Caco-2 (cell line): ENCODE measurements at regions not wholly inside any gene's neighbourhood (a gene's known extent, or its start where the extent isn't known, plus 50 kb on each side); places are given as distances from the start of the nearest gene placed in this dataset.

Experiments
- BruUV-seq: library from RNA; stranded (reverse); fragments of 400-500 nt; replicated peaks from 2 replicates; lab custom pipeline; 2021; lab: Mats Ljungman, UMichigan
- CTCF ChIA-PET: fragments of 300-600 bp; sonication (Branson Sonifier 250); formaldehyde crosslinking; loops from one replicate; lab custom pipeline; 2022; ENCODE audit warnings: antibody characterized with exemption; lab: Charles Lee
- POLR2A ChIA-PET: fragments of 300-600 bp; sonication (Branson Sonifier 250); formaldehyde crosslinking; loops from one replicate; lab custom pipeline; 2022; ENCODE audit warnings: antibody characterized with exemption; lab: Charles Lee
- DNase-seq, 2 experiments: peaks; one replicate each; pipeline versions ENCODE4 v3.0.0 to v3.0.0-alpha.2; 2020 to 2022
- H3K27me3 ChIP-seq: replicated peaks from 2 replicates; pipeline ENCODE4 v1.6.0; 2011; ENCODE audit warnings: low read length; ENCODE audit not compliant: control insufficient read depth, insufficient read depth
- H3K36me3 ChIP-seq: 2 replicates; pipeline ENCODE4 v1.5.1; 2011; ENCODE audit warnings: low read length; ENCODE audit not compliant: control insufficient read depth, insufficient read depth
- H3K4me1 ChIP-seq: fragments of 250-450 bp; sonication (Bioruptor Pico); 2 replicates; pipeline ENCODE4 v1.5.1; 2020; ENCODE audit warnings: mild to moderate bottlenecking
- H3K4me3 ChIP-seq: 2 replicates; pipeline ENCODE4 v1.5.1; 2011; ENCODE audit warnings: low read depth, mild to moderate bottlenecking, control low read depth, low read length
- H3K9me3 ChIP-seq: fragments of 250-450 bp; sonication (Bioruptor Pico); 2 replicates; pipeline ENCODE4 v1.5.1; 2020; ENCODE audit warnings: mild to moderate bottlenecking, moderate library complexity
- H3K27ac Mint-ChIP-seq: one replicate; pipeline ENCODE4 v1.8.0; 2022; ENCODE audit warnings: mixed read lengths; ENCODE audit not compliant: unreplicated experiment
- H3K27me3 Mint-ChIP-seq: one replicate; pipeline ENCODE4 v1.8.0; 2022; ENCODE audit warnings: mixed read lengths; ENCODE audit not compliant: insufficient read depth, unreplicated experiment
- H3K36me3 Mint-ChIP-seq: one replicate; pipeline ENCODE4 v1.8.0; 2022; ENCODE audit warnings: mild to moderate bottlenecking, mixed read lengths; ENCODE audit not compliant: insufficient read depth, unreplicated experiment
- H3K4me1 Mint-ChIP-seq: one replicate; pipeline ENCODE4 v1.8.0; 2022; ENCODE audit warnings: low read depth, mixed read lengths; ENCODE audit not compliant: unreplicated experiment
- H3K4me3 Mint-ChIP-seq: one replicate; pipeline ENCODE4 v1.8.0; 2022; ENCODE audit warnings: mild to moderate bottlenecking, moderate library complexity, mixed read lengths; ENCODE audit not compliant: unreplicated experiment
- H3K9me3 Mint-ChIP-seq: one replicate; pipeline ENCODE4 v1.8.0; 2022; ENCODE audit warnings: mixed read lengths; ENCODE audit not compliant: unreplicated experiment
- intact Hi-C: fragments of 100-400 bp; cut with micrococcal nuclease; formaldehyde crosslinking; loops from one replicate; pipeline ENCODE4 v1.10.0; 2022; ENCODE audit not compliant: unreplicated experiment
- TF ChIP-seq, protein P1 (sequence below), 2 experiments: fragments of 200-600 bp in 1 of 2; IDR thresholded peaks; 1 replicate in 1 of 2; 2 replicates in 1 of 2; pipeline versions ENCODE4 v1.5.1 to v1.8.0; 2011 to 2022; ENCODE audit warnings: antibody characterized with exemption in 1 of 2, control low read depth in 1 of 2, inconsistent platforms in 1 of 2, low read depth in 1 of 2, low read length in 1 of 2, mild to moderate bottlenecking in 1 of 2, moderate library complexity in 1 of 2; ENCODE audit not compliant: insufficient read depth in 1 of 2, severe bottlenecking in 1 of 2, unreplicated experiment in 1 of 2

DNA sequence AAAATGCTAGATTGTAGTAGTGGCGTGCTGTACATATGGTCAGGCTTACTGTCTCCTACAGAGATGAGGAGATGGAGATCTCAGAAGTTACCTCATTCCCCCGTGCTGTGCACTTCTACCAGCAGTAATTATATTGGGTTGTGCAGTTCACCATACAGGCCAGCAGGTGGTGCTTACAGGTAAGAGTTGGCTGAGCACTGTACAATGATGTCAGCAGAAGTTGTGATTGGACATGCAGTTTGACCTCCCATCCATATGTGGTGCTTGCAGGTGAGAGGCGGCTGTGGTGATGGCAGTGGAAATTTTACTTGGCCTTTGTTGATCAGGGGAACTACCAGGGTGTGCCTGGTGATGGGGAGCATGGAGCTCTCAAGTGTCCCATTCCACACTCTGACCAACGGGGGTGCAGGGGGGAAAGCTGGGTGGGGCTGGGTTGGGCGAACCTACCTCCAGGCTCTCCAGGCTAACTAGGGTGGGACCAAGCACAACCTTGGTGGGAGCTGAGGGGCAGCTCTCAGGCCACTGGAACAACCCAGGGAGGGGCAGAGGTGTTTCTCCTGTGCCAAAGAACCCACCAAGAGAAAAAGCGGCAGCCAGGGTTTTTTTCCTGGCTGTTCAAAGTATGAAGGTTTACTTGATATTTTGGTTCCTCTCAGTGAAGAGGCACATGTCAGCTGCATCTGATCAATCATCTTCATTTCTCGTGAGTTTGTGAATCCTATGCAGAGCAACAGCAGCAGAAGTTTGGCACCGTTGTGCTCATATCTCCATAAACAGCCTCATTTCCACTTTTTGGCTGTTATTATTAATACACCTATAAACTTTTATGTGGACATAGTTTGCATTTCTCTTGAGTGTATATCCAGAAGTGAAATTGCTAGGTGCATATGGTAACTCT is 73.8 kb upstream of the FREM3 start:
- no peaks in the 10 kb centered on the region for H3K9me3 Mint-ChIP-seq

DNA sequence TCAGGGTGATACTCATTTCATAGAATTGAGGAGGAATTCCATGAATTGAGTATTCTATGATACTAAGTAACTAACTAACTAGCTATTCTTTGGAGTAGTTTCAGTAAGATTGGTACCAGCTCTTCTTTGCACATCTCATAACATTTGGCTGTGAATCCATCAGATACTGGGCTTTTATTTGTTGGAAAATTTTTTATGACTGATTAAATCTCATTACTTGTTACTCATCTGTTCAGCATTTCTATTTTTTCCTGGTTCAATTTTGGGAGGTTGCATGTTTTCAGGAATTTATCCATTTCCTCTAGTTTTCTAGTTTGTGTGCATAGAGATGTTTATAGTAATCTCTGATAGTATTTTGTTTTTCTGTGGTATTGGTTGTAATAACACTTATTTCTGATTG is 70.8 kb upstream of the FREM3 start:
- Mint-ChIP-seq H3K4me1 (no peaks in the 10 kb centered on the region), H3K27me3 (peaks cover 3% of the 10 kb centered on the region), H3K9me3 (no peaks in the 10 kb centered on the region), H3K27ac (no peak overlapping the region), H3K4me3 (no peak overlapping the region), H3K36me3 (no peaks in the 10 kb centered on the region)
- TF ChIP-seq, protein P1, sequence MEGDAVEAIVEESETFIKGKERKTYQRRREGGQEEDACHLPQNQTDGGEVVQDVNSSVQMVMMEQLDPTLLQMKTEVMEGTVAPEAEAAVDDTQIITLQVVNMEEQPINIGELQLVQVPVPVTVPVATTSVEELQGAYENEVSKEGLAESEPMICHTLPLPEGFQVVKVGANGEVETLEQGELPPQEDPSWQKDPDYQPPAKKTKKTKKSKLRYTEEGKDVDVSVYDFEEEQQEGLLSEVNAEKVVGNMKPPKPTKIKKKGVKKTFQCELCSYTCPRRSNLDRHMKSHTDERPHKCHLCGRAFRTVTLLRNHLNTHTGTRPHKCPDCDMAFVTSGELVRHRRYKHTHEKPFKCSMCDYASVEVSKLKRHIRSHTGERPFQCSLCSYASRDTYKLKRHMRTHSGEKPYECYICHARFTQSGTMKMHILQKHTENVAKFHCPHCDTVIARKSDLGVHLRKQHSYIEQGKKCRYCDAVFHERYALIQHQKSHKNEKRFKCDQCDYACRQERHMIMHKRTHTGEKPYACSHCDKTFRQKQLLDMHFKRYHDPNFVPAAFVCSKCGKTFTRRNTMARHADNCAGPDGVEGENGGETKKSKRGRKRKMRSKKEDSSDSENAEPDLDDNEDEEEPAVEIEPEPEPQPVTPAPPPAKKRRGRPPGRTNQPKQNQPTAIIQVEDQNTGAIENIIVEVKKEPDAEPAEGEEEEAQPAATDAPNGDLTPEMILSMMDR (IDR thresholded peaks at IDR 0.05; ENCODE audit: insufficient read depth in 1 of 2, low read depth in 1 of 2, low read length in 1 of 2, severe bottlenecking in 1 of 2, unreplicated experiment in 1 of 2) = no peak
- H3K27me3 ChIP-seq = no peaks in the 10 kb centered on the region
- no peaks in the 10 kb centered on the region for H3K9me3 ChIP-seq
- no TSS peak for BruUV-seq
- no peaks in the 10 kb centered on the region for H3K4me1 ChIP-seq
- CTCF ChIA-PET = no interaction called here
- POLR2A ChIA-PET = no interaction called here
- DNase-seq = no peak
- no peaks in the 10 kb centered on the region for H3K36me3 ChIP-seq
- intact Hi-C loops = no loop called here
- H3K4me3 ChIP-seq = no peak overlapping the region

More for the DNA sequence above, 73.8 kb upstream of the FREM3 start:
- H3K27ac Mint-ChIP-seq = no peak overlapping the region
- Histone ChIP-seq H3K27me3 (no peaks in the 10 kb centered on the region), H3K4me3 (no peak overlapping the region), H3K36me3 (no peaks in the 10 kb centered on the region), H3K4me1 (no peaks in the 10 kb centered on the region), H3K9me3 (no peaks in the 10 kb centered on the region)
- no peaks in the 10 kb centered on the region for H3K4me1 Mint-ChIP-seq
- H3K4me3 Mint-ChIP-seq = no peak overlapping the region
- CTCF ChIA-PET = interaction anchor here (2.0 kb wide), 1 partner anchor 206 kb away, joined by 5 read pairs; no protein-coding TSS in a partner anchor
- no TSS peak for BruUV-seq
- H3K27me3 Mint-ChIP-seq = peaks cover 6% of the 10 kb centered on the region
- H3K36me3 Mint-ChIP-seq = no peaks in the 10 kb centered on the region
- POLR2A ChIA-PET = no interaction called here
- peak; percentile 66 to 71 for DNase-seq
- intact Hi-C loops = loop anchor here (1.0 to 2.0 kb wide), 4 partner anchors 134 to 369 kb away; no protein-coding TSS in a partner anchor
- TF ChIP-seq, protein P1 (IDR thresholded peaks at IDR 0.05; ENCODE audit: insufficient read depth in 1 of 2, low read depth in 1 of 2, low read length in 1 of 2, severe bottlenecking in 1 of 2, unreplicated experiment in 1 of 2) = peak; percentile 70 to 76

DNA sequence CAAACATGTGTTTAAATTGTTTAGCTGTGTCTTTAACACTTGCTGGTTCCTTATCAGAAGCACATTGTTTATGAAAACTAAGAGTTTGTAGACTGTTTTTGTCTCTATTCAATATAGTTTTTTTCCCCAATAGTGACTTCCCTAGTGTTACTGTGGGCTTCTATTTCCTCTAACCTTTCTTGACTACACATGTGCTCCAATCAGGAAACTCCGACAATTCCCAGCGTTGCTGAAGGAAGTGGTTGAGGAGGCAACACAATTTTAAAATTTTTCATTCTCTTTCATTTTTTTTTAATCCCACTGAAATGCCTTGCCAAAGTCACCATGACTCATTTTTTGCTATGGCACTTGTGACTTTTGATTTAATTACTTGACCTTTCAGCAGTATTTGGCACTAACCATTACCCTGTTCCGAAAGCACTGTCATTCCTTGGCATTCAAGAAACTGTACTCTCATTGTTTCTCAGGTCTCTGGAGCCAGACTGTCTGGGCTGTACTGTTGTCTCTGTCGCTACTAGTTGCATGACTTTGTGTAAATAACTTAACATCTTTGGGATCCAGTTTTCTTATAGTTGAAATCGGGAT is 67.6 kb upstream of the FREM3 start:
- peaks cover 5% of the 10 kb centered on the region for H3K27me3 Mint-ChIP-seq
- H3K9me3 Mint-ChIP-seq = no peaks in the 10 kb centered on the region
- H3K36me3 Mint-ChIP-seq = no peaks in the 10 kb centered on the region
- no peaks in the 10 kb centered on the region for H3K4me1 Mint-ChIP-seq
- intact Hi-C loops = no loop called here
- ChIA-PET POLR2A (no interaction called here), CTCF (interaction anchor here (0.6 kb wide), 1 partner anchor 209 kb away, joined by 3 read pairs; no protein-coding TSS in a partner anchor)
- no TSS peak for BruUV-seq
- no peak overlapping the region for H3K27ac Mint-ChIP-seq
- no peak for DNase-seq
- Histone ChIP-seq H3K9me3 (no peaks in the 10 kb centered on the region), H3K36me3 (no peaks in the 10 kb centered on the region), H3K4me1 (no peaks in the 10 kb centered on the region), H3K27me3 (no peaks in the 10 kb centered on the region), H3K4me3 (no peak overlapping the region)
- H3K4me3 Mint-ChIP-seq = no peak overlapping the region
- TF ChIP-seq, protein P1 (IDR thresholded peaks at IDR 0.05; ENCODE audit: insufficient read depth in 1 of 2, low read depth in 1 of 2, low read length in 1 of 2, severe bottlenecking in 1 of 2, unreplicated experiment in 1 of 2) = no peak
